OCI-LY7 (cell line): ENCODE measurements at regions not wholly inside any gene's neighbourhood (a gene's known extent, or its start where the extent isn't known, plus 50 kb on each side); places are given as distances from the start of the nearest gene placed in this dataset.

ENCODE experiments used
- BruUV-seq: library from RNA; stranded (reverse); fragments of 400-500 nt; replicated peaks from 2 replicates; lab custom pipeline; 2021; lab: Mats Ljungman, UMichigan
- CTCF ChIA-PET: fragments of 300-600 bp; sonication (Branson Sonifier 250); formaldehyde crosslinking; loops from one replicate; lab custom pipeline; 2022; ENCODE audit warnings: antibody characterized with exemption; ENCODE audit not compliant: unreplicated experiment; lab: Charles Lee
- POLR2A ChIA-PET: fragments of 300-600 bp; sonication (Branson Sonifier 250); formaldehyde crosslinking; loops from one replicate; lab custom pipeline; 2022; ENCODE audit warnings: antibody characterized with exemption; lab: Charles Lee
- DNase-seq: peaks from one replicate; pipeline ENCODE4 v3.0.0-alpha.2; 2015; ENCODE audit warnings: low spot score
- H2AFZ ChIP-seq: fragments of 200-600 bp; sonication (generic), shearing (Covaris generic); 2 replicates; pipeline ENCODE4 v1.6.1; 2014; ENCODE audit warnings: mild to moderate bottlenecking, antibody characterized with exemption, low read length, moderate library complexity
- H3K27ac ChIP-seq: fragments of 200-600 bp; sonication (generic); 2 replicates; pipeline ENCODE4 v1.5.1; 2014; ENCODE audit warnings: mixed run types, low read depth, mild to moderate bottlenecking, moderate library complexity, low read length, inconsistent platforms; ENCODE audit not compliant: poor library complexity, severe bottlenecking
- H3K36me3 ChIP-seq: fragments of 200-600 bp; sonication (generic); 2 replicates; pipeline ENCODE4 v1.6.1; 2014; ENCODE audit warnings: mild to moderate bottlenecking, antibody characterized with exemption, low read length, moderate library complexity, mixed read lengths; ENCODE audit not compliant: insufficient read depth
- H3K4me1 ChIP-seq: fragments of 200-600 bp; sonication (generic); 2 replicates; pipeline ENCODE4 v1.5.1; 2014; ENCODE audit warnings: mild to moderate bottlenecking, low read length; ENCODE audit not compliant: insufficient read depth, poor library complexity, severe bottlenecking
- H3K4me2 ChIP-seq: fragments of 200-600 bp; sonication (generic); 2 replicates; pipeline ENCODE4 v1.6.1; 2014; ENCODE audit warnings: mild to moderate bottlenecking, low read length
- H3K4me3 ChIP-seq: fragments of 200-600 bp; sonication (generic); 2 replicates; pipeline ENCODE4 v1.5.1; 2014; ENCODE audit warnings: mild to moderate bottlenecking, low read depth, low read length; ENCODE audit not compliant: poor library complexity, severe bottlenecking
- H3K79me2 ChIP-seq: fragments of 200-600 bp; sonication (generic); 2 replicates; pipeline ENCODE4 v1.6.1; 2016; ENCODE audit warnings: low read depth, mild to moderate bottlenecking, low read length, moderate library complexity, mixed read lengths; ENCODE audit not compliant: insufficient read depth
- H3K9me2 ChIP-seq: fragments of 200-600 bp; sonication (generic); 2 replicates; pipeline ENCODE4 v1.6.1; 2016; ENCODE audit warnings: mild to moderate bottlenecking, low read length, mixed read lengths; ENCODE audit not compliant: insufficient read depth
- H3K9me3 ChIP-seq: fragments of 200-600 bp; sonication (generic); 2 replicates; pipeline ENCODE4 v1.6.1; 2014; ENCODE audit warnings: mild to moderate bottlenecking, mixed run types, low read length, mixed read lengths
- H4K20me1 ChIP-seq: fragments of 200-600 bp; sonication (generic); 2 replicates; pipeline ENCODE4 v1.6.1; 2014; ENCODE audit warnings: mild to moderate bottlenecking, antibody characterized with exemption, low read length, moderate library complexity, mixed read lengths; ENCODE audit not compliant: insufficient read depth
- CTCF ChIP-seq: fragments of 200-600 bp; sonication (generic); conservative IDR thresholded peaks from 2 replicates; pipeline ENCODE4 v1.5.1; 2014; ENCODE audit warnings: mild to moderate bottlenecking, antibody characterized with exemption, low read length, moderate library complexity, mixed read lengths
- EZH2phosphoT487 ChIP-seq: fragments of 200-600 bp; sonication (generic); IDR thresholded peaks from 2 replicates; pipeline ENCODE4 v1.6.1; 2018; ENCODE audit warnings: low read depth, borderline replicate concordance, mild to moderate bottlenecking, mixed run types, antibody characterized with exemption, low read length, moderate library complexity, mixed read lengths
- intact Hi-C: fragments of 100-400 bp; cut with micrococcal nuclease; formaldehyde crosslinking; loops from one replicate; pipeline ENCODE4 v1.10.0; 2022; ENCODE audit not compliant: unreplicated experiment

GRCh38 chr10:61835946-61836887 is 65.3 kb upstream of the ARID5B start:
- H2AFZ ChIP-seq: peak overlapping the region; percentile 70
- no peak for TF ChIP-seq EZH2phosphoT487
- no peak for TF ChIP-seq CTCF
- peaks cover 7% of the 10 kb centered on the region for H3K4me1 ChIP-seq
- CTCF ChIA-PET: no interaction called here
- H3K4me2 ChIP-seq: no peak overlapping the region
- no peaks in the 10 kb centered on the region for H3K9me3 ChIP-seq
- no peaks in the 10 kb centered on the region for H3K79me2 ChIP-seq
- H3K27ac ChIP-seq: no peak overlapping the region
- H3K9me2 ChIP-seq: no peaks in the 10 kb centered on the region
- no peak for DNase-seq
- POLR2A ChIA-PET: interaction anchor here (0.6 kb wide), 2 partner anchors 9 to 165 kb away, joined by 3 to 9 read pairs; no protein-coding TSS in a partner anchor
- no TSS peak for BruUV-seq
- no peak overlapping the region for H3K4me3 ChIP-seq
- no peaks in the 10 kb centered on the region for H3K36me3 ChIP-seq
- H4K20me1 ChIP-seq: no peaks in the 10 kb centered on the region
- intact Hi-C loops: no loop called here

GRCh38 chr10:61836888-61837754 is 64.4 kb upstream of the ARID5B start:
- H2AFZ ChIP-seq: no peak overlapping the region
- H3K9me2 ChIP-seq: no peaks in the 10 kb centered on the region
- BruUV-seq: no TSS peak
- ChIA-PET CTCF (no interaction called here), POLR2A (interaction anchor here (0.6 to 1.4 kb wide), 6 partner anchors 13 to 369 kb away, joined by 3 to 5 read pairs (median 3); no protein-coding TSS in a partner anchor)
- no peaks in the 10 kb centered on the region for H4K20me1 ChIP-seq
- TF ChIP-seq EZH2phosphoT487 (no peak), CTCF (no peak)
- H3K4me2 ChIP-seq: no peak overlapping the region
- DNase-seq: no peak
- H3K36me3 ChIP-seq: no peaks in the 10 kb centered on the region
- H3K79me2 ChIP-seq: no peaks in the 10 kb centered on the region
- H3K4me3 ChIP-seq: no peak overlapping the region
- H3K4me1 ChIP-seq: peaks cover 7% of the 10 kb centered on the region
- no peaks in the 10 kb centered on the region for H3K9me3 ChIP-seq
- intact Hi-C loops: no loop called here
- H3K27ac ChIP-seq: no peak overlapping the region
